ENCODE measurements at regions not wholly inside any gene's neighbourhood (a gene's known extent, or its start where the extent isn't known, plus 50 kb on each side); places are given as distances from the start of the nearest gene placed in this dataset.

DNA sequence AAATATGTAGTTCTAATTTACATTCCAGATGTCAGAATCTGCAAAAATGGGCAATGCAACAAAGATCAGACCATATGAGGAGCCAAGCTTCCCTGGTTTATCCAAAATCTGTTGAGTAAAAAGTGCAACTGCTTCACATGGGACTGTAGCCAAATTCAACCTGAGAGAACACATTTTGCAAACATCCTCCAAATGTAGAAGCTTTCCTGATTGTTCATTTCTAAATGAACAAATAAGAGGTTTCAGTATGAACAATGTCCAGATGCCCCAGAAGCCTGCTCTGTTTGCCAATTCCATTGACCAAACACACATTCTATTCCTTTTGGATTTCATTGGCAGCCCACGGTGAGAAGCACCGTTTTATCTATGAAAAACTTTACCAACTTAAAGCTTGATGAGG lies 117.9 kb upstream of the OSR1 start:
- 67 to 84% methylated on average over 2 of the region's 2 CpGs for WGBS, 2 donors
- Histone ChIP-seq H3K9me3 (no peaks in the 10 kb centered on the region), H3K4me1 (no peaks in the 10 kb centered on the region), H3K27me3 (no peaks in the 10 kb centered on the region), H3K4me3 (no peak overlapping the region), H3K27ac (no peak overlapping the region), H3K36me3 (no peaks in the 10 kb centered on the region)
- DNase-seq = no peak
- TF ChIP-seq EP300 (IDR thresholded peaks at IDR 0.05) (no peak), POLR2A (IDR thresholded peaks at IDR 0.05) (no peak), POLR2AphosphoS5 (IDR thresholded peaks at IDR 0.05) (no peak)
- TF ChIP-seq, protein P1, sequence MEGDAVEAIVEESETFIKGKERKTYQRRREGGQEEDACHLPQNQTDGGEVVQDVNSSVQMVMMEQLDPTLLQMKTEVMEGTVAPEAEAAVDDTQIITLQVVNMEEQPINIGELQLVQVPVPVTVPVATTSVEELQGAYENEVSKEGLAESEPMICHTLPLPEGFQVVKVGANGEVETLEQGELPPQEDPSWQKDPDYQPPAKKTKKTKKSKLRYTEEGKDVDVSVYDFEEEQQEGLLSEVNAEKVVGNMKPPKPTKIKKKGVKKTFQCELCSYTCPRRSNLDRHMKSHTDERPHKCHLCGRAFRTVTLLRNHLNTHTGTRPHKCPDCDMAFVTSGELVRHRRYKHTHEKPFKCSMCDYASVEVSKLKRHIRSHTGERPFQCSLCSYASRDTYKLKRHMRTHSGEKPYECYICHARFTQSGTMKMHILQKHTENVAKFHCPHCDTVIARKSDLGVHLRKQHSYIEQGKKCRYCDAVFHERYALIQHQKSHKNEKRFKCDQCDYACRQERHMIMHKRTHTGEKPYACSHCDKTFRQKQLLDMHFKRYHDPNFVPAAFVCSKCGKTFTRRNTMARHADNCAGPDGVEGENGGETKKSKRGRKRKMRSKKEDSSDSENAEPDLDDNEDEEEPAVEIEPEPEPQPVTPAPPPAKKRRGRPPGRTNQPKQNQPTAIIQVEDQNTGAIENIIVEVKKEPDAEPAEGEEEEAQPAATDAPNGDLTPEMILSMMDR (IDR thresholded peaks at IDR 0.05) = no peak
- ATAC-seq (ENCODE audit: low FRiP score in 2 of 2) = no peak

DNA sequence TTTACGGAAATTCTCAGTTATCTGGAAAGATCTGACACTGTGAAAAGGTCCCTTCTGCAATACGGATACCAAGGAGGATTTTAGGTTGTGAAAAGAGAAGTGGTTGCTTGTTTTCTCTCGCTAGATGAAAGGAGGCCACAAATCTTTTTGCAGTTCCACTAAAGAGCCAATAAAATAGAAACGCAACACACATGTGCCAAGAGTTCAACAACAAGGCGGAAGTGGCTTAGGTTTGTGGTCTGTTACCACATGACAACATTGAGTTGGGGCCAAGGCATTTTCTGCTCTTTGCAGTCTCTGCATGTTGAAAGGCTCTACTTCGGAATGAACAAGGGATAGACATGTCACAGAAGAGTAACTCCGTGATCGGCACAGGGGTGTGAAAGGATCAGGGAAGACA lies 115.7 kb upstream of the OSR1 start:
- TF ChIP-seq POLR2A (IDR thresholded peaks at IDR 0.05) = no peak
- no peak for TF ChIP-seq EP300 (IDR thresholded peaks at IDR 0.05)
- TF ChIP-seq POLR2AphosphoS5 (IDR thresholded peaks at IDR 0.05) = no peak
- TF ChIP-seq, protein P1 (IDR thresholded peaks at IDR 0.05) = no peak
- no peaks in the 10 kb centered on the region for H3K27me3 ChIP-seq
- H3K27ac ChIP-seq = no peak overlapping the region
- H3K4me1 ChIP-seq = no peaks in the 10 kb centered on the region
- no peak for DNase-seq
- peak in 1 of 2 donors; percentile 51 for ATAC-seq (ENCODE audit: low FRiP score in 2 of 2)
- H3K4me3 ChIP-seq = no peak overlapping the region
- 63 to 67% methylated on average over 8 of the region's 8 CpGs for WGBS, 2 donors
- no peaks in the 10 kb centered on the region for H3K9me3 ChIP-seq
- H3K36me3 ChIP-seq = no peaks in the 10 kb centered on the region

DNA sequence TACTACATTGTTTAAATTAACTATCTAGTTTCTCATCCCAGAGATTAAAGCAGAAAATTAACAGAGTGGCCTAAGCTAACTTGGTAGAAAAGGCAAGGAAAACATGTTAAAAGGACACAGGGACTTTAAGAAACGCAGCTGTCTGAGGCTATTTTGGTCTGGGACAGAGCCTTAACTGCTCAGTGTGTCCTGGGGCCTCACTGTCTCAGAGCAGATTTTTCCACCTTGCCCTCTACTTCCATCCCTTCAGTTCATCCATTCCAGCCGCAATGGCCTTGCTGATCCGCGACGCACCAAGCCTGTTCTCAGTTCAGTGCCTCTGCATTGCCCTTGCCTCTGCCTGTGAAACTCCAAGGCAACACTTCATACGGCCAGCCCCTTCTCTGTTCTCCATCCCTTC lies 114.9 kb upstream of the OSR1 start:
- WGBS, 2 donors = 70 to 75% methylated on average over 6 of the region's 6 CpGs

DNA sequence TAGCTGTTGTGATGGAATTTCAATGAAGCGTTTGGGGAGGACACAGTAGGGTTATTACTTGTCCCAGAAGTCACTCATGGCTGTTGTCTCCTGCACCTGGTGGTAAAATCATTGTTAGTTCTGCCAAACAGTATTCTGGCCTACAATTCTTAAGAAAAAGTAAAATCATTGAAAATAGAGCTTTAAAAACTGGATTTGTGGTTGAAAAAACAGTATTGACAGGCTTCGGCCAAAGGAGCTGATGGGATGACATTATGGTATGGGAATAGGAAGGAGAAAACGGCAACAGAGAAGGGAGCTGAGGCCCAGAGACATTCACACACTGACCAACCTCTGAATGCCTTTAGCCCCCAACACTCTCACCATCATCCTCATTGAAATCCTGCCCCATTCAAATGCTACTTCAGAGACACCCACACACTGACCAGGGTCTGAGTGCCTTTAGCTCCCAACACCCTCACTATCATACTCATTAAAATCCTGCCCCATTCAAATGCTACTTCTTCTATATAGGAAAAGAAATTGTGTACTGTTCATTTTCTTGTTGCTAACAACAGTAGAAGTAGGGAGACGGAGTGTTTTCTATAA lies 114.1 kb upstream of the OSR1 start:
- 84 to 89% methylated on average over 4 of the region's 4 CpGs for WGBS, 2 donors
- Histone ChIP-seq H3K36me3 (no peaks in the 10 kb centered on the region), H3K9me3 (no peaks in the 10 kb centered on the region), H3K4me3 (no peak overlapping the region), H3K27me3 (no peaks in the 10 kb centered on the region), H3K4me1 (no peaks in the 10 kb centered on the region), H3K27ac (no peak overlapping the region)
- DNase-seq (no peak), ATAC-seq (ENCODE audit: low FRiP score in 2 of 2) (no peak)
- TF ChIP-seq EP300 (IDR thresholded peaks at IDR 0.05) = no peak
- TF ChIP-seq POLR2A (IDR thresholded peaks at IDR 0.05) = no peak
- no peak for TF ChIP-seq POLR2AphosphoS5 (IDR thresholded peaks at IDR 0.05)
- TF ChIP-seq, protein P1 (IDR thresholded peaks at IDR 0.05) = no peak

More for the DNA sequence above, 114.9 kb upstream of the OSR1 start:
- Histone ChIP-seq H3K4me1 (no peaks in the 10 kb centered on the region), H3K27me3 (no peaks in the 10 kb centered on the region), H3K9me3 (no peaks in the 10 kb centered on the region), H3K27ac (no peak overlapping the region), H3K4me3 (no peak overlapping the region), H3K36me3 (no peaks in the 10 kb centered on the region)
- DNase-seq (no peak), ATAC-seq (ENCODE audit: low FRiP score in 2 of 2) (no peak)
- TF ChIP-seq, protein P1 (IDR thresholded peaks at IDR 0.05) = no peak
- no peak for TF ChIP-seq POLR2AphosphoS5 (IDR thresholded peaks at IDR 0.05)
- no peak for TF ChIP-seq EP300 (IDR thresholded peaks at IDR 0.05)
- TF ChIP-seq POLR2A (IDR thresholded peaks at IDR 0.05) = no peak

DNA sequence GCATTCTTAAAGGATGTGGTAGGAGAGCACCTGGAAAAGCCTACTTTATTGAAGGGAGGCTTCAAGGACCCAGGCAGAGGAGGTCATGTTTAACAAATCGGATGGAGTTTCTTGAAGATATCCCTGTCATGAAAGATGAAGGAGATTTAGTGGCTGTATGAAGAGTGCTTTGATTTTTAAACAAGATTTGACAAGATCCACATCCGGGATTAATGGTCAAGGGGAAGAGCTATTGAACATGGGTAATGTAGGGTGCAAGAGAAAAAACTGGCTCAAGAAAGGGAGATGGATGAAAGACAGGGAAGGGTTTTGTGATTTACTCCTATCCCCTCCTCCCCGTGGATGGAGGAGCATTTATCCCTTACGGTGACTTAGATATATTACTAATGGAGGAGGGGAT lies 113.1 kb upstream of the OSR1 start:
- TF ChIP-seq, protein P1 (IDR thresholded peaks at IDR 0.05) = no peak
- TF ChIP-seq POLR2AphosphoS5 (IDR thresholded peaks at IDR 0.05) (no peak), POLR2A (IDR thresholded peaks at IDR 0.05) (no peak), EP300 (IDR thresholded peaks at IDR 0.05) (no peak)
- ATAC-seq (ENCODE audit: low FRiP score in 2 of 2) = no peak
- WGBS, 2 donors = 96% methylated on average over 4 of the region's 4 CpGs

More for the DNA sequence above, 113.1 kb upstream of the OSR1 start:
- Histone ChIP-seq H3K4me1 (no peaks in the 10 kb centered on the region), H3K36me3 (no peaks in the 10 kb centered on the region), H3K27me3 (no peaks in the 10 kb centered on the region), H3K4me3 (no peak overlapping the region), H3K27ac (no peak overlapping the region), H3K9me3 (no peaks in the 10 kb centered on the region)
- no peak for DNase-seq

Data from upper lobe of left lung (tissue), 6 donors.